ENCODE measurements at regions not wholly inside any gene's neighbourhood (a gene's known extent, or its start where the extent isn't known, plus 50 kb on each side); places are given as distances from the start of the nearest gene placed in this dataset.

GRCh38 chr4:4613126-4613465 is 71.2 kb upstream of the STX18 start:
- Histone ChIP-seq H3K9me1 (replicated peaks; ENCODE audit: control insufficient read depth, extremely low read depth, insufficient read depth, low read length) (no peaks in the 10 kb centered on the region), H3K36me3 (ENCODE audit: control insufficient read depth in 2 of 2, extremely low read depth in 1 of 2, insufficient read depth in 2 of 2, low read length in 2 of 2) (no peaks in the 10 kb centered on the region), H4K20me1 (replicated peaks; ENCODE audit: control insufficient read depth, extremely low read depth, insufficient read depth, low read length) (no peaks in the 10 kb centered on the region), H3K4me1 (ENCODE audit: control insufficient read depth, extremely low read depth, insufficient read depth, low read length) (no peaks in the 10 kb centered on the region), H3K4me3 (replicated peaks in 1 of 3; ENCODE audit: insufficient read depth in 1 of 3, low read depth in 1 of 3, low read length in 3 of 3) (no peak overlapping the region), H3K9ac (replicated peaks; ENCODE audit: extremely low read depth, insufficient read depth, low read length) (no peak overlapping the region), H3K4me2 (ENCODE audit: insufficient read depth, low read length) (no peak overlapping the region), H3K79me2 (ENCODE audit: control insufficient read depth, insufficient read depth, low read length) (no peaks in the 10 kb centered on the region), H3K27me3 (ENCODE audit: control insufficient read depth in 2 of 2, insufficient read depth in 2 of 2, low read length in 2 of 2) (no peaks in the 10 kb centered on the region), H2AFZ (ENCODE audit: low read depth, low read length) (no peak overlapping the region), H3K9me3 (replicated peaks; ENCODE audit: control insufficient read depth, insufficient read depth, low read length) (no peaks in the 10 kb centered on the region), H3K27ac (ENCODE audit: insufficient read depth, low read depth, low read length) (no peak overlapping the region)
- intact Hi-C loops (cut with micrococcal nuclease) (no loop called here), dilution Hi-C loops (cut with MboI; ENCODE audit: extremely low pct_ligation_motif_present, low sequenced_read_pairs) (no loop called here)
- FAIRE-seq (no peak), DNase-seq (ENCODE audit: low read depth, low spot score) (no peak)
- POLR2A ChIA-PET = no interaction called here
- CTCF ChIA-PET = no interaction called here
- no TSS peak for BruUV-seq (replicated peaks)
- TF ChIP-seq POLR2A (IDR thresholded peaks at IDR 0.05; ENCODE audit: low read depth, low read length) (no peak), POLR2AphosphoS5 (IDR thresholded peaks at IDR 0.05; ENCODE audit: insufficient read depth, low read depth, low read length) (no peak), JUN (IDR thresholded peaks at IDR 0.05; ENCODE audit: borderline replicate concordance, insufficient read depth, insufficient read length, low read depth) (no peak), EZH2 (IDR thresholded peaks at IDR 0.05; ENCODE audit: borderline replicate concordance, low read depth, low read length, severe bottlenecking) (no peak), MYC (IDR thresholded peaks at IDR 0.05; ENCODE audit: low read depth, low read length) (no peak), GATA2 (IDR thresholded peaks at IDR 0.05; ENCODE audit: insufficient read depth, insufficient read length, low read depth, low read length) (no peak), CTCF (IDR thresholded peaks at IDR 0.05; ENCODE audit: extremely low read depth in 1 of 2, insufficient read depth in 1 of 2, low read depth in 1 of 2, low read length in 2 of 2) (no peak), FOS (IDR thresholded peaks at IDR 0.05; ENCODE audit: borderline replicate concordance, insufficient read depth, low read length) (no peak), MAX (IDR thresholded peaks at IDR 0.05; ENCODE audit: insufficient read depth, insufficient read length) (no peak)

Data from endothelial cell of umbilical vein (primary cell).